HG03442 (cell line): ENCODE measurements at regions not wholly inside any gene's neighbourhood (a gene's known extent, or its start where the extent isn't known, plus 50 kb on each side); places are given as distances from the start of the nearest gene placed in this dataset.
"Not testable (repeated sequence)": the region's sequence is repeated elsewhere in the genome, so short reads cannot be mapped to it uniquely, and the experiment has no call there.

Experiments used
- ATAC-seq: cut with Tn5 transposase; IDR thresholded peaks from one replicate; pipeline ENCODE4 v1.9.1; 2021; ENCODE audit warnings: mild to moderate bottlenecking, moderate library complexity; ENCODE audit not compliant: unreplicated experiment

- ATAC-seq, result no peak
These were observed 702.8 kb downstream of the PTPRU start for GRCh38 chr1:29939079-29939478.

DNA sequence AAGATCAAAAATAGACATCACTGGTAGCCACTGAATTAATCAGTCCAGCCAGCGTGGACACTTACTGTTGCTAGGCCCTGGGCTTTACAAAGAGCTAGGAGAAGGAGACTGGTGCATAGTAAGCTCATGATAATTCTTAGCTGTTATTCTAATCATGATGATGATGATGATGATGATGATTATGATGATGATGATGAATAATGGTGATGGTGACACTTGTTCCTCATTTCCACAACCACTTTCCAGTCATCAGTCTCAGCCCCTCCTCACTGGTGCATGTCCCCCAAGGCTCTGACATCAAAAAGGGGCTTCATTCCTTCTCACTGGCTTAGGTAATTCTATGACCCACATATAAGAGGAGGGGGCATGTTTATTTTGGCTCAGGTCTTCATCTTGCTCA is 701.0 kb downstream of the PTPRU start:
- ATAC-seq, result no peak

GRCh38 chr1:29936031-29936544 is 699.8 kb downstream of the PTPRU start:
- ATAC-seq, result no peak

DNA sequence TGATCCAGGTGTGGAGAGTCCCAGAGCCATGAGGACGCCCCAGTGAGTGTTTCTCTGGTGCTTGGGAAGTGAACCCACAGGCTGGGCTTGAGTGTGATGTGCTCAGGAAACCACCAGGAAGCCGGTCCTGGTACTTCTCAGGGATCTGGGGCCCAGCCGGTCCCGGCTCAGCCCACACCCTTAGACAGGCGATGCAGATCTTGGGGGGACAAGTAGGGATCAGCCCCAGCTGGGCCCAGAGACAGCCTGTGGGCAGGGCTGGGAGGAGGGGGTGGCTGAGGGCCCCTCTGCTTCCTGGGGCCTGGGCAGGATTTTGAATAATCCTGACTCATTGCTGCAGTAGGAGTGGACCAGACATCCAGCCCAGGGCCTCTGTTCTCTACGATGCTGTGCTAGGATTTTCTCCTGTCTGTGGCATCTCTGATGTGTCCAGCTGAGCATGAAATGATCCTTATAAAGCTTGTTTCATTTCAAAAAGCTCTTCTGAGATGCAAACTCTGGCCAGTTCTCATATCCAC is 698.0 kb downstream of the PTPRU start:
- ATAC-seq, result no peak

DNA sequence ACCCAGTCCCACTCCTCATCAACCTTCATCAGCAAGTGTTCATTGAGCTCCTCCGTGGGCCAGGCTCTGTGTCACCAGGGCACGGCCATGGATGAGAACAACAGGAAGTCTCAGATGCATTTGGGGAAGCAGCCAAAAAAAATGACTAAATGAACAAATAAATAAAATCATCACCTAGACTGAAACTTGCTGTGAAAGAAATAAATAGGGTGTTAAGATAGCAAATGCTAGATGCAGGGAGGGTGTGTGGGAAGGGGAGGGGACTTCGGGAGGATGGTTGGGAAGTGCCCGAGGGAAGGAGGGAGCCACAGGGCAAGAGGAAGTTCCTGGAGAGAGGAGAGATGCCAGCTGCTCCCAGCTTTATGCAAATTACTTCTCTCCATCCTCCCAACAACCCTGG is 696.7 kb downstream of the PTPRU start:
- no peak for ATAC-seq

- ATAC-seq, result no peak
These were observed 696.3 kb downstream of the PTPRU start for GRCh38 chr1:29932626-29933025.

DNA sequence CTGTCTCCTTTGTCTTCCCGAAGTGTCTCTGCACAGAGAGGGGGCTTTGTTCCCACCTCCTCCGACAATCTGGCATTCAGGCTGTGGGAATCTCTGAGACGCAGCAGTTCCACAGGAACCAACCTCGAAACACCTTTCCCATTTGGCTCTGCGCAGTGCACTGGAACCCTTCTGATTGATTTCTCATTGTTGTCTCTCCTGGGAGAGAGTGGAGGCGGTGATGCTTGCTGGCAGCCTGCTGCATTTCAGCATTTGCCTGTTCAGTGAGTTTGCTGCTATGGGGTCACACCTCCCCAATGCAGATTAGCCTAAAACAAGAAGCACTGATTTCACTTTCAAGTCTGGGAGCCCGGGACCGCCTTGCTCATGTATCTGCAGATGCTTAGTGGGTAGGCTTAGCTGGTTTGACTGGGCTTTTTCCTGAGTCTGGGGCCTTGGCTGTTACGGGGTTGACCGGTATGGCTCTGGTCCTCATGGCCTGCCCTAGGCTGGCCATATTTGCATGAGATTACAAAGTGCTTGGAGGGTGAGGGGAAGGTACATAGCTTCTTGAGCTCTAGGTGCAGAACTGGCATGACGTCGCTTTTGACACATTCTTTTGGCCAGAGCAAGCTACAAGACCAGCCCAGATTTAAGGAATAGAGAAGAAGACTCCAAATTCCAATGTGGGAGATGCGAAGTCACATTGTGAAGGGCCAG is 695.3 kb downstream of the PTPRU start:
- ATAC-seq, result no peak

- ATAC-seq, result no peak
These were observed 688.7 kb downstream of the PTPRU start for GRCh38 chr1:29925058-29925457.

GRCh38 chr1:29924017-29924431 is 687.7 kb downstream of the PTPRU start:
- ATAC-seq, result no peak

DNA sequence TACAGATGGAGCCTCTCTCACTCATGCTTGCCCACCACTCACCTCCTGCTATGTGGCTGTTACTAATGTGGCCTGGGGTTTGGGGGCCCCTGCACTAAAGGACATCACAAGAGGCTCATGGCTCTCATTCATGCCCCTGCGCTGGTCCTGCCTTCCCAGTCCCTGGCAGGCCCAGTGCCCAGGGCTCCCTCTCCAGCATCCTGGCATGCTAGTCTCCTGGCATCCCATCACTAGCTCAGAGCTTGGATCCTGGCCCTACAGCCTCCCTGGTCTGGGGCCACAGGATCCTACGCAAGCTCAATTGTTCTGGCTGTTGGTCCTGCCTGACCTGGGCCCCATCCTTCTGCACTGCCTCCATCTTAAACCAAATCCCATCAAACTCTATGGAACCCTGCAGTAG is 685.4 kb downstream of the PTPRU start:
- ATAC-seq, result no peak

DNA sequence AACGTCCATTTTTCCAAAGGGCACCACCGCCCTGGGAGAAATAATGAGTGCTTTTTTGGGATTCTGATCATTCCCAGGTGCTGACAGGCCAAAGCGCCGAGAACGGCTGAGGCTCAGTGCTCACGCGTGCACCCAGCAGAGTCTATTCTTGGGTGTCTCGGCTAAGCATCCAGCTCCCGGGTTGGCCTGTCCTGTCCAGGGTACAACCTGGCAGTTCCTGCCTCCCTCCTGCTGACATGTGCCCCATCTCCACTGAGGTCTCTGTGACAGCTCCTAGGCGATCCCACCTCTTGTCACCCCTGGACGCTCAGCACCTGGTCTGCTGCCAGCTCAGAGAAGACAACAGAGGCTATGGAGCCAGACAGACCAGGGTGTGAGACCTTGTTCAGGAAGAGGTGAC is 684.5 kb downstream of the PTPRU start:
- no peak for ATAC-seq

GRCh38 chr1:29920316-29920715 is 684.0 kb downstream of the PTPRU start:
- ATAC-seq, result no peak

DNA sequence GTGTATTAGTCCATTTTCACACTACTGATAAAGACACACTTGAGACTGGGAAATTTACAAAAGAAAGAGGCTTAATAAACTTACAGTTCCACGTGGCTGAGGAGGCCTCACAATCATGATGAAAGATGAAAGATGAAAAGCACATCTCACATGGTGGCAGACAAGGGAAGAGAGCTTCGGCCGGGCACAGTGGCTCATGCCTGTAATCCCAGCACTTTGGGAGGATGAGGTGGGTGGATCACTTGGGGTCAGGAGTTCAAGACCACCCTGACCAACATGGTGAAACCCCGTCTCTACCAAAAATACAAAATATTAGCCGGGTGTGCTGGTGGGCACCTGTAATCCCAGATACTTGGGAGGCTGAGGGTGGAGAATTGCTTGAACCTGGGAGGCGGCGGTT is 682.7 kb downstream of the PTPRU start:
- ATAC-seq, result not testable (repeated sequence)

GRCh38 chr1:29916656-29917369 is 680.5 kb downstream of the PTPRU start:
- ATAC-seq, result no peak

DNA sequence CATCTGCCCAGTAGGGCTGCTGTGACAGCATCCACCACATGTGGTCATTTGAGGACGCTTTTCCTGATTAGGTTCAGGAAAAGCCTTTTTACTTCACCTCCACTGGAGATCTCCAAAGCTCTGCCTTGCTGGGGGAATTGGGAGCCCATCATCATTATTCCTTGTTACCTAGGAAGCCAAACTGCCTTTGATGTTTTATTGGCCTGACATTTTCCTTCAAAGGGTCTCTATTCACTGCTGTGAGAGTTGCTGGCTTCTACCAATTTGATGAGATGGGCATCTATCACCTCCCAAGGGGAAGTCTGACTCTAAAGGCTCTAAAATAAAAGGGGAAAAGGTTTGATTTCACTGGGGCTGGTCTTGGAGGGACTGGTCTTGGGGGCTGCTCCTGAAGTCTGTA is 678.6 kb downstream of the PTPRU start:
- no peak for ATAC-seq

- ATAC-seq, result no peak
These were observed 676.1 kb downstream of the PTPRU start for GRCh38 chr1:29912425-29912824.

GRCh38 chr1:29909962-29910361 is 673.6 kb downstream of the PTPRU start:
- no peak for ATAC-seq

GRCh38 chr1:29907596-29907995 is 671.3 kb downstream of the PTPRU start:
- ATAC-seq, result no peak

DNA sequence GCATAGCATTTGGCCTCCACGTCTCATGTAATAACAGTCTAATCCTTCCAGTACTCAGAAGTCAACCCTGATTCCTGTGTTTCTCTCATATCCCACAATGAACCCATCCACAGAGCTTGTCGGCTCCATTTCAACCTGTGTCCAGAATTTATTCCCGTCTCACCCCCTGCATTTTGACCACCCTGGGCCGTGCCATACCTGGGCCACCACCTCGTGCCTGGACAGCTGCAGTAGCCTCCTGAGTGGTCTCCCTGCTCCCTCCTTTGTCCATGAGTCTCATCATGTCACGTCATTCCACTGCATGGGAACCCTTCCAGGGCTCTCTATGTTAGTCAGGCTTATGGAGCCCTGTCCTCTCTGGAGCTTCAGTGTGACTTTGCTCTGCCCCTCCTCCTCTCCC is 670.6 kb downstream of the PTPRU start:
- ATAC-seq, result no peak

GRCh38 chr1:29903548-29904166 is 667.3 kb downstream of the PTPRU start:
- ATAC-seq, result no peak

GRCh38 chr1:29901624-29902325 is 665.5 kb downstream of the PTPRU start:
- ATAC-seq, result no peak
